GM15510 (cell line): ENCODE measurements at regions not wholly inside any gene's neighbourhood (a gene's known extent, or its start where the extent isn't known, plus 50 kb on each side); places are given as distances from the start of the nearest gene placed in this dataset.

Experiments
- POLR2A ChIP-seq: IDR thresholded peaks from 3 replicates; pipeline ENCODE4 v1.6.1; 2011; ENCODE audit warnings: borderline replicate concordance; ENCODE audit not compliant: insufficient read length; ENCODE audit errors: extremely low read depth

GRCh38 chr21:25412100-25412499 lies 195.2 kb downstream of the MRPL39 start:
- TF ChIP-seq POLR2A: no peak

- no peak for TF ChIP-seq POLR2A
Observed at GRCh38 chr21:25409978-25410377, 197.3 kb downstream of the MRPL39 start.

GRCh38 chr21:25408666-25409065 lies 198.6 kb downstream of the MRPL39 start:
- TF ChIP-seq POLR2A: no peak

- no peak for TF ChIP-seq POLR2A
Observed at GRCh38 chr21:25406887-25407579, 200.2 kb downstream of the MRPL39 start.

GRCh38 chr21:25405984-25406383 lies 201.3 kb downstream of the MRPL39 start:
- no peak for TF ChIP-seq POLR2A

GRCh38 chr21:25402134-25402961 lies 204.9 kb downstream of the MRPL39 start:
- no peak for TF ChIP-seq POLR2A

- no peak for TF ChIP-seq POLR2A
Observed at GRCh38 chr21:25400427-25400826, 206.9 kb downstream of the MRPL39 start.

- no peak for TF ChIP-seq POLR2A
Observed at GRCh38 chr21:25398630-25399029, 208.7 kb downstream of the MRPL39 start.

- no peak for TF ChIP-seq POLR2A
Observed at GRCh38 chr21:25396135-25396711, 211.1 kb downstream of the MRPL39 start.

- no peak for TF ChIP-seq POLR2A
Observed at GRCh38 chr21:25391777-25392176, 215.5 kb downstream of the MRPL39 start.

GRCh38 chr21:25390701-25391100 lies 216.6 kb downstream of the MRPL39 start:
- no peak for TF ChIP-seq POLR2A

- no peak for TF ChIP-seq POLR2A
Observed at GRCh38 chr21:25387665-25388064, 219.6 kb downstream of the MRPL39 start.

GRCh38 chr21:25385911-25386474 lies 221.3 kb downstream of the MRPL39 start:
- no peak for TF ChIP-seq POLR2A

- no peak for TF ChIP-seq POLR2A
Observed at GRCh38 chr21:25385341-25385740, 221.9 kb downstream of the MRPL39 start.

GRCh38 chr21:25384782-25385181 lies 222.5 kb downstream of the MRPL39 start:
- TF ChIP-seq POLR2A: no peak
